GM21717 (cell line): ENCODE measurements at regions not wholly inside any gene's neighbourhood (a gene's known extent, or its start where the extent isn't known, plus 50 kb on each side); places are given as distances from the start of the nearest gene placed in this dataset.

Experiments
- ATAC-seq: cut with Tn5 transposase; IDR thresholded peaks from one replicate; pipeline ENCODE4 v1.9.1; 2021; ENCODE audit warnings: mild to moderate bottlenecking, moderate library complexity; ENCODE audit not compliant: unreplicated experiment

DNA sequence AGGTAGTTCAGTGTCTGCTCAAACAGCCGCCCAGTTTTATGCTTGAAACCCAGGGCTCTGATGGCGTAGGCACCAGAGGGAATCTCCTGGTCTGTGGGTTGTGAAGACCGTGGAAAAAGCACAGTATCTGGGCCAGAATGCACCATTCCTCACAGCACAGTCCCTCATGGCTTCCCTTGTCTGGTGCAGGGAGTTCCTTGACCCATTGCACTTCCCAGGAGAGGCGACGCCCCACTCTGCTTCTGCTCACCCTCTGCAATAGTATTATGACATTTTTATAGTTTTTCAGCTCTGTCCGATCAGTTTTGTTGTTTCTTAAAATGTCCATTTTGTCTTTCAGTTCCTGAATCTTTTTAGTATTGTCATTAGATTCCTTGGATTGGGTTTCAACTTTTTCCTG, 343.5 kb downstream of the EDEM1 start:
- ATAC-seq = no peak

DNA sequence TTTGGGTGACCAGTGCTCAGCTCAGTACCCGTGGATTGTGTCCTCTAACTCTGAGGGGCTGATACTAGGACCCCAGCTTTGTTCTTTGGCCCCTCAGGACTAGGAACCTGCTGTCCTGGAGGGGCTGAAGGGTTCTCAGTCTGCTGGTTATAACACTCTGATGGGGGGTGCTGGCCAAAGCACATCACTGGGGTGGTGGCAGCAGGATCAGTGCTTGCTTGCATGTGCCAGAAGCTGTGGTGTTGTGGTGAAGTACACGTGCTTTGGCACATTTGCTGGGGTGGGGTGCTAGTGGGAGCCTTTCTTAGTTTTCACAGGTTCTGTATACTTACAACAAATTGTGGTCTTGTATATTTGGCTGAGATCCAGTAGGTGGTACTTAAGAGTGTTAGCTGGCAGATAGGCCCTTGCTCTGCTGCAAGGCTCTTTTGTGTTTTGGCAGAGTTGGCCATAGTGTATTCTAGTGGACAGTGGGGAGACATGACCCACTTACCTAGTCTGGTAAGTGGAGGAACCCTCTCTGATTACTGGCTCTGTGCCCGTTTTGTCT, 344.3 kb downstream of the EDEM1 start:
- no peak for ATAC-seq

DNA sequence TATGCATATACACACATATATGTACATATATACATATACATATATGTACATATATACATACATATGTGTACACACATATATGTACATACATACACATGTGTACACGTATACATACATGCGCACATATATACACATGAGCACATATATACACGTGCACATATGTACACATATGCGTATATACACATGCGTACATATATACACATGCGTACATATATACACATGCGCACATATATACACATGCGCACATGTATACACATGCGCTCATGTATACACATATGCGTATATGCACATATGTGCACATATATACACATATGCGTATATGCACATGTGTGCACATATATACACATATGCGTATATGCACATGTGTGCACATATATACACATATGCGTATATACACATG, 353.0 kb downstream of the EDEM1 start:
- no peak for ATAC-seq

- ATAC-seq = no peak
Observed at GRCh38 chr3:5542472-5542871, 355.0 kb downstream of the EDEM1 start.

DNA sequence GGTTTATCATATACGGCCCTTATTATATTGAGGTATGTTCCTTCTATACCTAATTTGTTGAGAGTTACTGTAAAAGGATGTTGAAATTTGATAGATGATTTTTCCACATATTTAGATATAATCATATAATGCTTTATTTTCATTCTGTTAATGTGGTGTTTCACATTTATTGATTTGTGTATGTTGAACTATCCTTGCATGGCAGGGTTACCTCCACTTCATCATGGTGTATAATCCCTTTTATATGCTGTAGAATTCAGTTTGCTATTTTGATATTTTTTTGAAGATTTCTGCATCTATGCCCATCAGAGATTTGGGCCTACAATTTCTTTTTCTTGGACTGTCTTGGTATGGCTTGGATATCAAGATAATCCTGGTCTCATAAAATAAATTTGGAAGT, 355.5 kb downstream of the EDEM1 start:
- ATAC-seq = no peak

DNA sequence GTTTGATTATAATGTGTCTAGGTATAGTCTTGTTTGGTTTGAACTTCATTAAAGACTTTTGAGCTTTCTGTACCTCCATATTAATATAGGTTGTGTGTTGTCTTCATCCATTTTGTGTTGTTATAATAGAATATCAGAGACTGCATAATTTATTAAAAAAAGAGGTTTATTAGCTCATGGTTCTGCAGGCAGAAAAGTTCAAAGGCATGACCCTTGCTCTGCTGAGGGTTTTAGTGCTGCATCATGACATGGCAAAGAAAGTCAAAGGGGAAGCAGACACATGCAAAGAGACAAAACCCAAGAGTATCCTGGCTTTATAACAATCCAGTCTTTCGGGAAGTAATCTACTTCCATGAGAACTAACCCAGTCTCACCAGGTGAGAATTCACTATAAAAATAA, 358.2 kb downstream of the EDEM1 start:
- ATAC-seq = no peak

DNA sequence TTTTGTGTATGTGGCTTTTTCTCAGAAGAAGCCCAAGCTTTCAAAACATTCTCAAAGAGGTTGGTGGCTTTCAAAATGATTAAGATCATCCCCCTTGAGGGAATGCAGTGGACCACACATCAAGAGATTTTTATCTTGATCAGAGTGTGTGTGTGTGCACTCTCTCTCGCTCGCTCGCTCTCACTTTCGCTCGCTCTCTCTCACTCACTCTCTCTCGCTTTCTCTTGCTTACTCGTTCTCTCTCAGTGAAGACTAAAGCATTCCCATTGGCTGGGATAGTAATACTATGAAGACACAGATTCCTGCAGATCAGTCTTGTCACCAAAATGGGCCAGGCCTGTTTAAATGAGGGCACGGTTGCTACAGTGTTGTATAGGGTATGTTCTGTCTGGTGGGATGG, 365.7 kb downstream of the EDEM1 start:
- no peak for ATAC-seq

GRCh38 chr3:5554245-5554747, 366.8 kb downstream of the EDEM1 start:
- no peak for ATAC-seq

- no peak for ATAC-seq
Observed at GRCh38 chr3:5560199-5560598, 372.7 kb downstream of the EDEM1 start.

GRCh38 chr3:5563537-5564277, 376.2 kb downstream of the EDEM1 start:
- ATAC-seq = no peak

- no peak for ATAC-seq
Observed at GRCh38 chr3:5564278-5564666, 376.8 kb downstream of the EDEM1 start.

DNA sequence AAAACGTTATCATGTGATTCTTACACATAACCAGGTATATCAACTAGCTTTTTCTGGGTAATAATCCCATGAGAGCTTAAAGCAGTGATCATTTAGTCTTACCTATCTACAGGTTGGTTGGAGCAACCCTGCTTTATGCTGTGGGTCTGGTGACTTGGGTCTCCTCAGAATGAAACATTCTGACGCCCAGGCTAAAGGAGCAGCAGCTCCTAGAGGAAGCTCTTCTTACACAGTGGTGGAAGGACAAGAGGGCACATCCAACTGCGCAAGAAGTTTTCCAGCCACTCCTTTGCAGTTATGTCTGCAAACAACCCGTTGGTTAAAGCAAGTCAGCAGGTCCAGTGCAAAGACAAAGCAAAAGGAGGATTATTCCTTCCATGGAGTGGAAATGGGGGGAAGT, 377.5 kb downstream of the EDEM1 start:
- no peak for ATAC-seq

DNA sequence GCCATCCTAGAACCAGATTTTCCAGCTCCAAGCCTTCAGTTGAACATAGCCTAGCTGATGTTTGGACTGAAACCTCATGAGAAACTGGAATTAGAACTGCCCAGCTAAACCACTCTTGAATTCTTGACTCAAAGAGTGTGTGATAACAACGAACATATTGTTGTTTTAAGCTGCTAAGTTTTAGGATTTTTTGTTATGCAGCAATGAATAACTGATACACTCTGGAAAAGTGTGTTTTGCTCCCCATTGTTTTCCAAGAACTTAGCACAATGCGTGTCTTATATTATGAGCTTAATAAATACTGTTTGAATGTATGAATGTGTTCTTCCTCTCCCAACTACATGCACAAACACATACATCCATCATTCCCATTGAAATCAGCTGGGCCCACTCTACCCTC, 379.6 kb downstream of the EDEM1 start:
- no peak for ATAC-seq

GRCh38 chr3:5568451-5568850, 380.9 kb downstream of the EDEM1 start:
- ATAC-seq = no peak

- no peak for ATAC-seq
Observed at GRCh38 chr3:5569152-5569551, 381.6 kb downstream of the EDEM1 start.

- no peak for ATAC-seq
Observed at GRCh38 chr3:5572168-5572567, 384.7 kb downstream of the EDEM1 start.

DNA sequence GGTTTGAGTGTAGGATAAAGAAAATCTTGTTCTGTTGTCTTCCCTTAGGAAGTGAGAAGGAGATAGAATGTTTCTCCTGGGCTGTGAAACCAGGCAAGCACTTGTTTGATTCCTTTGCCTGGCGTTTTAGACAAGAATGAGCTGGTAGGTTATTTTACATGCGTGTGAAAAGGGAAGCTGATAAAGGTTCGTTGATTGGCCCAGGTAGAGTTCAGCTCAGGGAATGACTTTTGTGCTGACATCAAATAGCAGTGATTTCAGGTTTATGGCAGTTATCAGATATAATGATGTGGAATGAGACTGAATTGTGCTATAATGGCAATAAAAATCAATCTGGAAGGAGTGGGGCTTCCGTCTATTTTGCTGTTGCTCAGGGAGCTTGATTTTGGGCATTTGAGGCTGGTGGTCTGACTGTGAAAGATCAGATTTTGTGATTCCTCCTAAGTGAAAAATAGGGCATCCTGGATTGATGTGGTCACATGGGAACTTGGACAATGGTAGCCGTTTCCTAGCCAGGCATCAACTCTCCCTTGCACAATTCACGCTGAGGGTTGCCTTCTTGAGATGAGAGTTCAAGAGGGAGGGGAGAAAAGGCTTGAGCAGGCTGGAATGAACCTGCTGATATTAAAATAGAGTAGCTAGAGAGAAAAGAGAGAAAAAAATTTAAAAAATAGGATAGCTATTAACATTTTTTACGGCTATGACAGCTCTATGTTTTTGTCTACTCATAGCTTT, 388.9 kb downstream of the EDEM1 start:
- no peak for ATAC-seq

DNA sequence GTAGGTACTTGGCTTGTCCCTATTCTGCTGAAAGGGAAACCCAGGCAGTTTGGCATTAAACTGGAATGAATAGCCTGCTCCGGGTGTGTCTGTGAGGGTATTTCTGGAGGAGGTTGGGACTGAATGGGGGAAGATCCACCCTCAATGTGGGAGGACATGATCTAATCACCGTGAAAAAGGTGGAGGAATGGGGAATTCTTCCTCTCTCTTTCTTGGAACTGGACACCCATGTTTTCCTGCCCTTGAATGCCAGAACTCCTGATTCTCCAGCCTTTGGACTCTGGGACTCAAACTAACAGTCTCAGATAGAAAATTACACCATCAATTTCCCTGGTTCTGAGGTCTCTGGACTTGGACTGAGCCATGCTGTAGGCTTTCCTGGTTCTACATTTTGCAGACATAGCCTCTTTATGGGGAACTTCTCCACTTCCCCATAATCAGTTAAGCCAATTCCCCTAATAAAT, 391.7 kb downstream of the EDEM1 start:
- no peak for ATAC-seq

- no peak for ATAC-seq
Observed at GRCh38 chr3:5579946-5580345, 392.4 kb downstream of the EDEM1 start.

DNA sequence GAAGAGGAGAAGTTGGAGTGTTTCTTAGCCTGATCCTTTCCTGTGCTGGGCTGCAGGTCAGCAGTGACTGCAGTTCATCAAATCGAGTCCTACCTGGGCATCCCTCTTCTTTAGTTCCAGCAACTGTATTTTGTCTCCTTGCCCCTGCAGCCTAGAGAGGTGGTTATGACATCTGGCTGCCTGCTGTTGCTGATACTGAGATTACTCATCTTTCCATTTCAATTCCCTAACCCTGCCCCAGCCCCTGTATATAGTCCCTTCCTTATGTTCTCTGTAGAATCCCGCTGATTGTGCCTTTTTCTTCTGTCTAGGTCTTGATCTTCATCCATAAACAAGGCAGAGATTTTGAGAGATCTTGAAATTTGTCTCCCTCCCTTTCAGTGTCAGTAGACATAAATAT, 393.3 kb downstream of the EDEM1 start:
- ATAC-seq = no peak

GRCh38 chr3:5581743-5582142, 394.2 kb downstream of the EDEM1 start:
- ATAC-seq = no peak

GRCh38 chr3:5583920-5584319, 396.4 kb downstream of the EDEM1 start:
- ATAC-seq = no peak
